GOT3 (cell line): ENCODE measurements at regions not wholly inside any gene's neighbourhood (a gene's known extent, or its start where the extent isn't known, plus 50 kb on each side); places are given as distances from the start of the nearest gene placed in this dataset.
"Not testable (repeated sequence)": the region's sequence is repeated elsewhere in the genome, so short reads cannot be mapped to it uniquely, and the experiment has no call there.

Source experiments
- DNase-seq: peaks from one replicate; lab custom pipeline; 2025; ENCODE audit warnings: mixed read lengths; lab: John Stamatoyannopoulos, UW

DNA sequence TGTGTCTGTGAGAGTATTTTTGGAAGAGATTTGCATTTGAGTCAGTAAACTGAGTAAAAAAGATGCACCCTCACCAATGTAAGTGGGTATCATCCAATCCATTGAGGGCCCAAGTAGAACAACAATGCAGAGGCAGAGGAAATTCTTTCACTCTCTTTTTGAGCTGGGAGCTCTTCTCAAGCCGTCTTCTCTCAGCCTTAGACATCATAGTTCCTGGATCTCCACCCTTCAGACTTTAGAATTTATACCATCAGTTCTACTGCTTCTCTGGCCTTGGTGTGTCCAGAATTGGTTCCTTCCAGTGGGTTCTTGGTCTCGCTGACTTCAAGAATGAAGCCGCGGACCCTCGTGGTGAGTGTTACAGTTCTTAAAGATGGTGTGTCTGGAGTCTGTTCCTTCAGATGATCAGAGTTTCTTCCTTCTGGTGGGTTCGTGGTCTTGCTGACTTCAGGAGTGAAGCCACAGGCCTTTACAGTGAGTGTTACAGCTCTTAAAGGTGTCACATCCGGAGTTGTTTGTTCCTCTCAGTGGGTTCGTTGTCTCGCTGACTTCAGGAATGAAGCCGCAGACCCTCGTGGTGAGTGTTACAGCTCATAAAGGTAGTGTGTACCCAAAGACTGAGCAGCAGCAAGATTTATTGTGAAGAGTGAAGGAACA, 187.5 kb upstream of the KCNMB2 start:
- not testable (repeated sequence) for DNase-seq

DNA sequence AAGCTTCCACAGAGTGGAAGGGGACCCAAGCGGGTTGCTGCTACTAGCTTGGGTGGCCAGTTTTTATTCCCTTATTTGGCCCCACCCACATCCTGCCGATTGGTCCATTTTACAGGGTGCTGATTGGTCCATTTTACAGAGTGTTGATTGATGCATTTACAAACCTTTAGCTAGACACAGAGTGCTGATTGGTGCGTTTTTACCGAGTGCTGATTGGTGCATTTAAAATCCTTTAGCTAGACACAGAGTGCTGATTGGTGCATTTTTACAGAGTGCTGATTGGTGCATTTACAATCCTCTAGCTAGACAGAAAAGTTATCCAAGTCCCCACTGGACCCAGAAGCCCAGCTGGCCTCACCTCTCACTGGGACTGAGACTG, 187.0 kb upstream of the KCNMB2 start:
- not testable (repeated sequence) for DNase-seq

DNA sequence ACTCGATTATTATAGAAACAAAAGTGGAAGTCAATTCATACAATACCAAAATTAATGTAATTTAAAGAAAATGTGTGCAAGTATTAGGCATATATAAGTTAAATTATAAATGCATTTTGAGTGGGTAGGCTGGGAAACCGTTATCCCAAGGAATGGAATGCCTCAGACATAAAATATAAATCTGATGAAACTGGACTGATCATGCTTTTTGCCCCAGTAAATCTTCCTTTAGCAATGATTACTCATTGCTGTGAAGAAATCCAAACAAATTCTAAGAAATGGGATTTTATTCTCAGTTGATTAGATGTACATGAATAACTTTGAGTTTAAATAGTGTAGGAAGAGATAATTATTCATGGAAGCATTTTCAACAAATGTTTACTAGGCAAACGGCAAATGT, 185.5 kb upstream of the KCNMB2 start:
- DNase-seq = no peak

DNA sequence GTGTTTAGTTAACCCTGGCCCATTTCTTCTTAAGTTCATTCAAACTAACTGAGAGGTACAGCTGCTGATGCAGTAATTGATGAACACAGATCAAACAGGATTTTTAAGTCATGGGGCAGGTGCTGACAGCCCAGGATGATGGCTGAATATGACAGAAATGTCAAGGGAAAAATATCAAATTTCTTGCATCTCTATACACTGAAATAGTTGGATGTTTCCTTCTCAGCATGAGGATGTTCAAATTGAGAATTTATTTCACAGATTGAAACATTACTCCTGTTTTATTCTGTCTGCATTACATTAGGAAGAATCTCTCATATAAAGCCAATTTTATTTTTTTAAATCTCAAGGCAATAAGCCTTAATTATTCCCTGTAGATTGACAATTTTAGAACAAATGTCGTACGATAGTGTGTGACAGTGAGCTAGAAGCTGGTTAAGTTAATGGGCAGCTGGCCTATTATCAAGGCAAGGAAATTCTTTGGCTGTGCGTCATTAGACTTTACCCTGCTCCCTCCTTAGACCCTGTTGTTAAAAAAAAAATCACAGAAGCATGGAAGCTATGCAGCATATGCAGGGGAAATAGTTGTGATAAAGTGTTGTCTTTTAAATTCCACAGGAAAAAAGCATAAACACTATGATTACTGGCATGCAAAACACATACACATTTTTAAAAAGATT, 183.8 kb upstream of the KCNMB2 start:
- no peak for DNase-seq

DNA sequence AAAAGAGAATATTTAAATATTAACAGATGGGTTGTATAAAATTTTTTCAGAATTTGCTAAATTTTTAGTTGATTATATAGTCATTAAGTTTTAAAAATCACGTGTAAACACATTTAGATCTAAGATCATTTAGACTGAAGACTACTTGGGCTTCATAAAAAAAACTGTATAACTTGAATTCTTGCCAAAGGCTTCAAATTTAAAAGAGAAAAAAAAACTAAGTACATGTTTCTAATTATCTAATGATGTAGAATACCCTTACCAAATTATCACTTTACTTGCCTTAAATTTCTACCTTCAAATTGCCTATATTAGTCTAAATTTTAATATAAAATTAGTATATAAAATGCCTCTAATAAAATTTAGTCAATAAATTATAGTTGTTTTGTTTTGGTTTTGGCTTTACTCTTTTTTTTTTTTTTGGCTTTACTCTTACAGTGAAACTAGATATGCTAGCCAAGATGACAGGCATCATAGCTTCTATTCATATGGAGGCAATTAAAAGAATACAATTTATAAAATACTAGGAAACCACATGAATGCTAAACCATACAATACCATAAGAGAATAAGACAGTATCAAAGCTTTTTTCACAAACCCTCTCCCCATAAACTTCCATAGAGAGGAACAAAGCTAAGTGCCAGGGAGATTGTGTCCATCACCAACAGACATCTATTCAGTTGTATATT, 183.1 kb upstream of the KCNMB2 start:
- no peak for DNase-seq

DNA sequence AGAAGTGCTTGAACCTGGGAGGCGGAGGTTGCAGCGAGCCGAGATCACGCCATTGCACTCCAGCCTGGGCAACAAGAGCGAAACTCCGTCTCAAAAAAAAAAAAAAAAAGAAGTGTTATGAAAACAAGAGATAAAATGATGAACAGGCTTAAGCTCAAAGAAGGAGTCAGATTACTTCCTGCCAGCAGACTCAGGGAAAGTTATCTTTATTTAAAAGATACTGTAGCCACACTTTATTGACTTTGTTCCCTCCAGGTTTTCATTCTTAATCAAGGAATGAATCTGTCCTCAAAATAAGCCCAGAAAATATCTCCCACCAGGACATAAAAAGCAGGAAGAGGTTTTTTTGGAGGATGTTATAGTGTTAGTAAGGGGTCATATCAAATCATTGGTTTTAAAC, 176.5 kb upstream of the KCNMB2 start:
- DNase-seq = no peak

DNA sequence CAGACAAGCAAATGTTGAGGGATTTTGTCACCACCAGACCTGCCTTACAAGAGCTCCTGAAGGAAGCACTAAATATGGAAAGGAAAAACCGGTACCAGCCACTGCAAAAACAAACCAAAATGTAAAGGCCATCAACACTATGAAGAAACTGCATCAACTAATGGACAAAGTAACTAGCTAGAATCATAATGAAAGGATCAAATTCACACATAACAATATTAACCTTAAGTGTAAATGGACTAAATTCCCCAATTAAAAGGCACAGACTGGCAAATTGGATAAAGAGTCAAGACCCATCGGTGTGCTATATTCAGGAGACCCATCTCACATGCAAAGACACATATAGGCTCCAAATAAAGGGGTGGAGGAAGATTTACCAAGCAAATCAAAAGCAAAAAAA, 173.2 kb upstream of the KCNMB2 start:
- not testable (repeated sequence) for DNase-seq

DNA sequence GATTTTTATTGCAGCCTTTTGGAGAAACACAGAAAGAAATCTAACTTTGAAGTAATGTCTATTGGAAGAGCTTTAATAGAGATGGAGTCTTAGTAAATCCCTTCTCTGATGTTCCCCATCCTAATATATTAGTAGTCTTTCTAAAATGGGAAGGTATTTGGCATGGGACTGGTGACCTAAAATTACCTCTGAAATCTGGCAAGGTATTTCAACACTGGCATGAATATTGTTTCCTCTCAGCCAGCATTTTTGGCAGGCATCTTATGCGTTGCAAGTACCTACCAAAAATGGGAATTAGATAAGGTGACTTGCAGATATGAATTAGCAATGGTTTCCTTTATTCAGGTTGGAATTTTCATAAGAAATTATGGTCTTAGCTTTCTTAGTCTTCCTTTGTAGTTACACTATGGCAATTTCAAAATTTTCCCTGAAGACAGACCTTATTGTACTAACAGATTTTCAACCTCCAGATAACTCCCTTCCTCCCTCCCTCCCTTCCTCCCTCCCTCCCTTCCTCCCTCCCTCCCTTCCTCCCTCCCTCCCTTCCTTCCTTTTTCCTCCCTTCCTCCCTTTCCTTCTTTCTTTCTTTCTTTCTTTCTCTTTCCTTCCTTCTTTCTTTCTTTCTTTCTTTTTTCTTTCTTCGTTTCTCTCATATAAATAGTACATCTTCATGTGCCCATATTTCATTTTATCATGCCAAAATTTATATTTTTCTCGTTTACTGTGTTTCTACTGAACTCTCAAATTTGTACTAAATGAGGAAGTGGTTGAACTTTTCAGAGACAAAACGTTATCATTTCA, 168.2 kb upstream of the KCNMB2 start:
- no peak for DNase-seq

DNA sequence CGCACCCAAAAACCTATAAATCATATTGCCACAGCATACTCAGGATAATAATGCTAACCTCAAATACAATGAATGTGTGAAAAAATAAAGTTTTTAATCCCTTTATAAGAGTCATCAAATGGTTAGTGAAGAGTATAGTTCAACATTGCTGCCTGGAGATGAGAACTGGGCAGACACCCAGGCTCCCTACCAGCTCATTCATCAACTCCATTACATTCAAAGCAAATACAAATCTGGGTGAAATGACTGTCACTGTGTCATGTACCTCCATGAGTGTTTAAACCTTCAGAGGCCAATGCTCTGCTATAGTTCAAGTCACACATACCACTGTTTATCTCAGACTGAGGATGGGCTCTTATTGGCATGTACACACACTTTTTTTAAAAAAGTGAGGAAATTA, 167.2 kb upstream of the KCNMB2 start:
- no peak for DNase-seq

DNA sequence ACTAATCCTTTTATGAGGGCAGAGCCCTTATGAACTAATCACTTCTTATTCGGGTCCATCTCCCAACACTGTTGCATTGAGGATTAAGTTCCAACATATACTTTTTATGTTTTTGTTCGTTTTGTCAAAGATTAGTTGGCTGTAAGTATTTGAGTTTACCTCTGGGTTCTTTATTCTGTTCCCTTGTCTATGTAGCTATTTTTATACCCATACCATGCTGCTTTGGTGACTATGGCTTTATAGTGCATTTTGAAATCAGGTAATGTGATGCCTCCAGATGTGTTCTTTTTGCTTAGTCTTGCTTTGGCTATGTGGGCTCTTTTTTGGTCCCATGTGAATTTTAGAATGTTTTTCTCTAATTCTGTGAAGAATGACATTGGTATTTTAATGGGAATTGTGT, 166.4 kb upstream of the KCNMB2 start:
- no peak for DNase-seq

DNA sequence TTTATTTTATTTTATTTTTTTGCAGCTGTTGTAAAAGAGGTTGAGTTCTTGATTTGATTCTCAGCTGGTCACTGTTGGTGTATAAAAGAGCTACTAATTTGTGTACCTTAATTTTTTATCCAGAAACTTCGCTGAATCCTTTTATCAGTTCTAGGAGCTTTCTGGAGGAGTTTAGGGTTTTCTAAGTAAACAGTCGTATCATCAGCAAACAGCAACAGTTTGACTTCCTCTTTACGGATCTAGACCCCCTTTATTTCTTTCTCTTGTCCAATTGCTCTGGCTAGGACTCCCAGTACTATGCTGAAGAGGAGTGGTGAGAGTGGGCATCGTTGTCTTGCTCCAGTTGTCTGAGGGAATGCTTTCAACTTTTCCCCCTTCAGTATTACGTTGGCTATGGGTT, 165.8 kb upstream of the KCNMB2 start:
- no peak for DNase-seq

DNA sequence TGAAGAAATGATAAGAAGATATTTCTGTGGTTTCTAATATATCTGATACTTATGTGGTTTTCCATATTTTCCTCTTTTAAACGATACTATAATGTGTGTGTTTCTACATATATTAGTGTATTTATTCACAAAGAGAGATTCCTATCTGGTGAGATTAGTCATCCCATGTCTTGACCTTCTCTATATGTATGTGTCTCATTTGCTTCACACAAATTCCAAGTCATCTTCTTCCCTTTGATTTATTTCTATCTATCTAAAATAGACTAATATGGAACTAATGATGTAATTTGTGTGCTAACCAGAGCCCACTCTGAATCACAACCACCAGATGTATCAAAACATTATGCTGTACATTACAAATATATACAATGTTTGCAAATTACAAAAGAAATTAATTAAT, 154.7 kb upstream of the KCNMB2 start:
- no peak for DNase-seq

DNA sequence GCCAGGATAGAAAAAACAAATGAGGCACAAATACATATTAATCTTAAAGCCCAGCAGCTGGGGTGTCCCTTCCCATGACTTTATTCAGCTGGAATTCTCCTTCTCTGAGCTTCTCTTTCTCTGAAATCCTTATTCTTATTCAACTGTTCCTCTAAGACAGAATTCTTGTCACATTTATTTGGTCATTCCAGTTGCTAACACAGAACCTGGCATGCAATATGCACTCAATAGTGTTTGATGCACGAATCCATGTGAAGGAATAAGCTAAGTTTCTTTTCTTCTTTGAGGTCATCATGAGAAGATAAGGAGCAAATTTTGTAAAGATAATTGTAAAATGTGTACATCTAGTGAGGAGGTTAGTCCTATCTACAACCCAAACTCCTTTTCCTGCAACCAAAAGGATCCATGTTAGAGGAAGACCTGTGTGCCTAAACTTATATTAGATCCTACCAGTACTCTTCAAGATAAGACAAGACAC, 154.2 kb upstream of the KCNMB2 start:
- DNase-seq = no peak

DNA sequence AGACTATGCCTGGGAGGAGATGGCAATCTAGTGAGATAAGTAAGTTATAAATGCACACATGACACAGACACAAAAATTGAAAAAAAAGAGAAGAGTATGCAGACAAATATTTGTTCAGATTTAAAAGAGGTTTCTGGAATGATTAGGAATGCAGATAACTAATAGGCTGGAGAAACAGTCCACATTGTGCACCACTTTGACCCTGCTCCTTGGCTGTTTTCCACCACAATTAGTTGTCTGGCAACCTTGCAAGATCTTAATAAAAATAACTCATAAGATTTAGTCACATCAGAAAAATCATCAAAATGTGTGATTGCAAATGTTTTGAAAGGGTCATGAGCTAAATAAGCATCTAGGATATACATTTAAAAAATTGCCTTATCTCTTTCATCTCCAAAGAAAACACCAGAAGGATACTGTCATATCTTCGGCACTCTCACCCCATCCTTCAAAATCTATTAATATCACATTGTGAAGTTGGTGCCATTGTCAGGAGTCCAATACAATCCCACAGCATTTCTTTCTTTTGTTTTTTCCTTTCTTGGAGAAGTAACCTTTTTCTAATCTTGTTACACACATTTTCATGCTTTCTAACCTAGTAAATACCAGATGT, 153.7 kb upstream of the KCNMB2 start:
- no peak for DNase-seq

DNA sequence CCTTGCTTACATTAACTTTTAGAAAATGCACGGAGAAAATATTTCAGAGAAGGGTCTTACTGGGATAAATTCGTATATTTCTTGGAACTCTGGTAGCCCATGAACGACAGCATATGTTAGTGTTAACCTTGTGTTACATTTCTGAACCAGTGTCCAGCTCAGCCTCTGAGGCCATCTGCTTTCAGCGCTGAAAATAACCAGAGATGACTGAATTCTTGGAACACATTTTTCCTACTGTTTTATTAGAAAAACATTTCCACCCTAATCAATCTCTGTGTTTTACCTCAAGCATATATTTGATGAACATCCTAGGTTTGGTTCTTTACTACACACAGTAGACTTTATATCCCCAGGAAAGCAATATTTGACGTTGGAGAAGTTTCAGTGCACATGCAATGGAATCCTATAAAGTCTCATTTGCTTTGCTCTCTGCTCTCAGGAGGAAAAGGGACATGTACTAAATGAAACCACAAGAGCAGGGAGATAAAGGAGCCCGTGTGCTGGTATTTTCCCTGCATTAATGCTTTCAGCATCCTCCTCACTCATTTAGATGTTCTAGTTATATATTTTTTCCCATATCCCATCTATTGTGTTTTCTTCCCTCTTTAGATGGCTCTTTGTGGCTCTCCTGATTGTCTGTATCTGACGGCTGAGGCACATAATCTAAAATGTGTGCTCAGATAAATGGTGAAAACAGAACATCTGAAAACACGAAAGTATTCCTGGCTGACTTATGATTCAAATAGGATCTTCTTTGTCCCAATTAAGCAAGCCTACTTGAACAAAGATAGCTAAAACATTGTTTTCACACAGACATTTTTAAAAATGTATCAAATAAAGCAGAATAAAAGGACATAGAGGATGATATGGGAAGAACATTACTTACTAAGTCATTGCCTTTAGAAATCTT, 151.7 kb upstream of the KCNMB2 start:
- DNase-seq = no peak

DNA sequence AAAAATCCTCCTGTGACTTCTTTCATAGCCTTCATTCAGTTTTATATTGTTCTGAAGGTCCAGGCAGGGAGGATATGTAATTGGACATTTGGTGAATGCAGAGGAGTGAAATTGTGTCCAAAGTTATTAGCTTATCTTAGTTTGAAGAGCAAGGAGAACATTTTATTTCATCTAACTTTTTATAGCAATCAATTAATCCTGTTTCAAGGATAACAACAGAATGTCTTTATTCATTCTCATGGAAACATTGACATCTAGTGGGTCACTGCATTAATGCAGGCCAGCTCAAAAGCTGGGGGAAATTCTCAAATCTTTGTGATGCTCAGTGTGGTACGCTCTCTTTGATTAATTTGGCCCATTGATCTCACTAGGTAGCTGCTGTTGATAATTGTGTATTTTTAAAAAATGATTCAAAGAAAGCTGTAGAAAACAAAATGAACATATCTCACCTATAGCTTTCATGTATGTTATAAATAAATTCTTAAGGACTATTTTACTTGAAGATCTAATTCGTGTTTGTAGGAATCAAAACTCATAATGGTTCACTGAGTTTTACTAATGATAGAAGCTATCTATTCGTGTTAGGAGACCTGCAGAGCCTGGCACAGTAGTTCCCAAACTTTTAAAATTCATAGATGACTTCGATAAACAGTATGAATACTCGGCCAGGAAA, 150.8 kb upstream of the KCNMB2 start:
- DNase-seq = no peak

DNA sequence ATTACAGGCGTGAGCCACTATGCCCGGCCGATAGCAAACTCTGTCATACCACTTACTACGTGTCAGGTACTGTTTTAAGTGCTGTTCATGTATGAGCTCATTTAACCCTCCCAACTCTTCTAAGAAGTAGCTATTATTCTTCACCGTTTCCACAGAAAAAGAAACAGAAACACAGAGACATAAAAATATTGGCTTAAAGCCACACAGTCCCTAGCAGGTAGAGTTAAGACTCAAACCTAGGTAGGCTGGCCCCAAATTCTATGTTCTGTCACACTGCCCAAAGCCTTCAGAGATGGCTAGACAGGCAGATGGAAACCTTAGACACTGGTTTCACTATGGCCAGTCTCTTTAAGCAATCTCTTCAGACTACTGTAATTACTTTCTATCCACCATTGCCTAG, 149.8 kb upstream of the KCNMB2 start:
- no peak for DNase-seq

DNA sequence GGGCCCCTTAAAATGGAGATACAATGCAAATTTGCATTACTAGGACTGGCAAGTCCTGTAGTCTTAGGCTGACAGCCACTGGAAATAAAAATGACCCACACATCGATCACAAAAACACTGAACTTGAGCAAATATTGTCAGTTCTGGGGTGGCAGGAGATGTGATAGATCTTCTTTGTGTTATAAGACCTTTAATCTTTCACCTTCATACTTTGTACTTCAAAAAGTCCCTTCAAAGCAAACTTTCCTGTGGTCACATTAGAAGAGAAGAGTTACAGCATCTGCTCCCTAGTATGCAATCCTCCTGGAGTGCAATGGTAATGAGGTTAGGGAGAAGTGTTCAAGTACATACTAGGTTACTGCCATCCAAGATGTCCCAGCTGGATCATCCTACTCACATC, 149.4 kb upstream of the KCNMB2 start:
- DNase-seq = no peak

DNA sequence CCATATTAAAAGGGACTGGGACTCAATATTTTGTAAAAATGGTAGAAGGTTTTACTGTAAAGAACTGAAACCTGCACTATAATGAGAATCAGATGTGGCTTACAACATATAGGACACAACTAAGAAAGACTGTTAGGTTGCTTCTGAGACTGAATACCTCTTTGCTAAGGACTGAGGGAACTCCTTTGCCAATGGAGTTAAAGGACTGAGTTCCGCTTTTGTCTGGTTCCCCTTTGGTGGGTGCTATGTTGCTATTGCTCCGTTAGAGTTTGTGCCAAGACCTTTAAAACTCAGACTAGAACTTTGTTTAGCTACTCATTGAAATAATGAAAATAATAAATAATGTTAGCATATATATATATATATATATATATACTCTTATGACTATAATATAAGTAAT, 147.8 kb upstream of the KCNMB2 start:
- no peak for DNase-seq

DNA sequence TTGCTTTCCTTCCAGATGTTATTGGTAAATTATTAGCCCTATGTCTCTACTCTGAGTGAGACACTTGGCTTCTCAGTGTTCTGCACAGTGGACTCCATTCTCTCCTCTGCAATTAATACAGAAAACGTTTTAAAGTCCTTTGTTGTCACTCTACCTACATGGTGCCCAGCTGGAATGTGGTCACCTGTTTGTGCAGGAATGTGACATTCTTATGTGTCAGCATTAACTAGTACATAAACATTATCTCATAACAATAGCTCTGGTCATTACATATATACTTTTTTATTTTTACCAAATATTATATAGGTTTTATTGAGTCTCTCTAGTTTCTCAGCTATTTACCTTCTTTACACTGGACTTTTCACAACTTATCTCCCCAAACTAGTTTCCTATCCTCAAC, 147.0 kb upstream of the KCNMB2 start:
- DNase-seq = no peak
